Astrocyte (in vitro differentiated cells and primary cell): ENCODE measurements at regions not wholly inside any gene's neighbourhood (a gene's known extent, or its start where the extent isn't known, plus 50 kb on each side); places are given as distances from the start of the nearest gene placed in this dataset.

Experiments used
- DNase-seq: peaks from one replicate; pipeline ENCODE4 v3.0.0-alpha.2; 2010; ENCODE audit warnings: low read depth
- FAIRE-seq: peaks from 2 replicates; lab custom pipeline; 2011; peaks lifted over from hg19 to GRCh38; lab: Jason Lieb, UNC
- H2AFZ ChIP-seq: 2 replicates; pipeline ENCODE4 v1.6.0; 2012; ENCODE audit warnings: low read depth, low read length, inconsistent platforms
- H3K27ac ChIP-seq: 2 replicates; pipeline ENCODE4 v1.5.1; 2011; ENCODE audit warnings: low read depth, low read length, inconsistent platforms
- H3K27me3 ChIP-seq: 2 replicates; pipeline ENCODE4 v1.6.0; 2011; ENCODE audit warnings: low read length, inconsistent platforms; ENCODE audit not compliant: insufficient read depth
- H3K36me3 ChIP-seq: 2 replicates; pipeline ENCODE4 v1.5.1; 2011; ENCODE audit warnings: low read length, inconsistent platforms; ENCODE audit not compliant: insufficient read depth
- H3K4me1 ChIP-seq: 2 replicates; pipeline ENCODE4 v1.5.1; 2011; ENCODE audit warnings: low read length, inconsistent platforms; ENCODE audit not compliant: insufficient read depth
- H3K4me2 ChIP-seq: 2 replicates; pipeline ENCODE4 v1.6.0; 2012; ENCODE audit warnings: low read length, inconsistent platforms
- H3K4me3 ChIP-seq: 2 replicates; pipeline ENCODE4 v1.5.1; 2011; ENCODE audit warnings: low read depth, mild to moderate bottlenecking, low read length, inconsistent platforms; ENCODE audit not compliant: insufficient read depth
- H3K79me2 ChIP-seq: 2 replicates; pipeline ENCODE4 v1.6.0; 2012; ENCODE audit warnings: mild to moderate bottlenecking, low read length, inconsistent platforms; ENCODE audit not compliant: insufficient read depth
- H3K9ac ChIP-seq: 2 replicates; pipeline ENCODE4 v1.6.0; 2012; ENCODE audit warnings: mild to moderate bottlenecking, low read length, inconsistent platforms
- H3K9me3 ChIP-seq: 2 replicates; pipeline ENCODE4 v1.5.1; 2012; ENCODE audit warnings: low read depth, mild to moderate bottlenecking, low read length, inconsistent platforms; ENCODE audit not compliant: insufficient read depth
- H4K20me1 ChIP-seq: 2 replicates; pipeline ENCODE4 v1.6.0; 2012; ENCODE audit warnings: low read length, inconsistent platforms; ENCODE audit not compliant: insufficient read depth
- H3K27ac Mint-ChIP-seq: one replicate; pipeline ENCODE4 v1.8.0; 2021; ENCODE audit warnings: mild to moderate bottlenecking, mixed read lengths; ENCODE audit not compliant: unreplicated experiment
- H3K27me3 Mint-ChIP-seq: one replicate; pipeline ENCODE4 v1.8.0; 2021; ENCODE audit warnings: low read depth, mixed read lengths; ENCODE audit not compliant: unreplicated experiment
- H3K36me3 Mint-ChIP-seq: one replicate; pipeline ENCODE4 v1.8.0; 2021; ENCODE audit warnings: low read depth, mixed read lengths; ENCODE audit not compliant: unreplicated experiment
- H3K4me1 Mint-ChIP-seq: one replicate; pipeline ENCODE4 v1.8.0; 2021; ENCODE audit warnings: low read depth, mixed read lengths; ENCODE audit not compliant: unreplicated experiment
- H3K4me3 Mint-ChIP-seq: one replicate; pipeline ENCODE4 v1.8.0; 2021; ENCODE audit warnings: mild to moderate bottlenecking, moderate library complexity, mixed read lengths; ENCODE audit not compliant: unreplicated experiment
- H3K9me3 Mint-ChIP-seq: one replicate; pipeline ENCODE4 v1.8.0; 2021; ENCODE audit warnings: mild to moderate bottlenecking, mixed read lengths; ENCODE audit not compliant: unreplicated experiment
- CTCF ChIP-seq: IDR thresholded peaks from 2 replicates; pipeline ENCODE4 v1.5.1; 2011; ENCODE audit warnings: low read depth, mild to moderate bottlenecking, inconsistent platforms, low read length, moderate library complexity; ENCODE audit not compliant: insufficient read depth
- EZH2 ChIP-seq: IDR thresholded peaks from 2 replicates; pipeline ENCODE4 v1.6.1; 2012; ENCODE audit warnings: mild to moderate bottlenecking, low read length, inconsistent platforms; ENCODE audit not compliant: insufficient read depth

- Mint-ChIP-seq H3K4me3 (no peak overlapping the region), H3K36me3 (no peaks in the 10 kb centered on the region), H3K4me1 (peaks cover 4% of the 10 kb centered on the region), H3K9me3 (peaks cover 2% of the 10 kb centered on the region), H3K27me3 (peaks cover 12% of the 10 kb centered on the region), H3K27ac (peak overlapping the region; percentile 34)
- TF ChIP-seq EZH2 (no peak), CTCF (no peak)
- no peak overlapping the region for H3K4me2 ChIP-seq
- no peak overlapping the region for H3K4me3 ChIP-seq
- H3K9ac ChIP-seq, result no peak overlapping the region
- DNase-seq (no peak), FAIRE-seq (no peak)
- H3K9me3 ChIP-seq, result no peaks in the 10 kb centered on the region
- no peaks in the 10 kb centered on the region for H3K27me3 ChIP-seq
- H3K27ac ChIP-seq, result no peak overlapping the region
- no peak overlapping the region for H2AFZ ChIP-seq
- H4K20me1 ChIP-seq, result no peaks in the 10 kb centered on the region
- no peaks in the 10 kb centered on the region for H3K36me3 ChIP-seq
- H3K79me2 ChIP-seq, result no peaks in the 10 kb centered on the region
- no peaks in the 10 kb centered on the region for H3K4me1 ChIP-seq
These were observed 409.0 kb upstream of the MGMT start for GRCh38 chr10:129057856-129058663.

- Mint-ChIP-seq H3K9me3 (peaks cover 2% of the 10 kb centered on the region), H3K27ac (no peak overlapping the region), H3K27me3 (peaks cover 10% of the 10 kb centered on the region), H3K36me3 (no peaks in the 10 kb centered on the region), H3K4me3 (no peak overlapping the region), H3K4me1 (peaks cover 4% of the 10 kb centered on the region)
- FAIRE-seq (no peak), DNase-seq (no peak)
- Histone ChIP-seq H3K9ac (no peak overlapping the region), H4K20me1 (no peaks in the 10 kb centered on the region), H3K27me3 (no peaks in the 10 kb centered on the region), H3K36me3 (no peaks in the 10 kb centered on the region), H2AFZ (no peak overlapping the region), H3K9me3 (no peaks in the 10 kb centered on the region), H3K27ac (no peak overlapping the region), H3K4me3 (no peak overlapping the region), H3K4me2 (no peak overlapping the region), H3K4me1 (no peaks in the 10 kb centered on the region), H3K79me2 (no peaks in the 10 kb centered on the region)
- TF ChIP-seq EZH2, result no peak
- TF ChIP-seq CTCF, result no peak
These were observed 408.3 kb upstream of the MGMT start for GRCh38 chr10:129058664-129059155.

GRCh38 chr10:129059977-129060376 is 407.1 kb upstream of the MGMT start:
- Histone ChIP-seq H3K36me3 (no peaks in the 10 kb centered on the region), H3K9ac (no peak overlapping the region), H2AFZ (no peak overlapping the region), H3K79me2 (no peaks in the 10 kb centered on the region), H3K4me2 (no peak overlapping the region), H3K27ac (no peak overlapping the region), H3K4me1 (no peaks in the 10 kb centered on the region), H3K4me3 (no peak overlapping the region), H3K9me3 (no peaks in the 10 kb centered on the region), H4K20me1 (no peaks in the 10 kb centered on the region), H3K27me3 (no peaks in the 10 kb centered on the region)
- H3K27me3 Mint-ChIP-seq, result peaks cover 10% of the 10 kb centered on the region
- FAIRE-seq (no peak), DNase-seq (no peak)
- H3K27ac Mint-ChIP-seq, result no peak overlapping the region
- H3K4me1 Mint-ChIP-seq, result peaks cover 4% of the 10 kb centered on the region
- no peaks in the 10 kb centered on the region for H3K9me3 Mint-ChIP-seq
- TF ChIP-seq CTCF (no peak), EZH2 (no peak)
- H3K4me3 Mint-ChIP-seq, result no peak overlapping the region
- no peaks in the 10 kb centered on the region for H3K36me3 Mint-ChIP-seq
